ENCODE measurements at regions not wholly inside any gene's neighbourhood (a gene's known extent, or its start where the extent isn't known, plus 50 kb on each side); places are given as distances from the start of the nearest gene placed in this dataset.

DNA sequence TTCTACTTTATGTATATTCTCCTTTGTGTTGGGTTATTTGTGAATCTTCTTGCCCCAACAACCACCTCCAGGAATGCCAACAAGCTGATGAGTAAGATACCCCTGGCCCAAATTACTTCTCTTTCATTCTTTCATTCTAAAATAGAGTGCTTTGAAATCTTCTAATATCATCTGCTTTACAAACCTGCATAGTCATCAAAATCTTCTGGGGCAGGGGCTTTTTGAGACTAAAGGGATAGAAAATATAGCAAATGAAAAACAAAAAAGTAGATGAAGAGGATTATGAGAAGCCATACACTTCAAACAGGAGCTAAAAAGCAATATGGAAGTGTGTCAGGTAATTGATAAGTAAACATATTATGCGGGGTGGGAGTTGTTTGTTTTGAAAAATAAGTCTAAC is 150.7 kb upstream of the SOX4 start:
- Histone ChIP-seq H3K9me3 (ENCODE audit: control insufficient read depth, insufficient read depth, low read depth, low read length) (no peaks in the 10 kb centered on the region), H3K4me1 (ENCODE audit: control insufficient read depth, insufficient read depth, low read length) (no peaks in the 10 kb centered on the region), H3K27me3 (ENCODE audit: control insufficient read depth, insufficient read depth, low read length) (no peaks in the 10 kb centered on the region), H3K36me3 (ENCODE audit: control insufficient read depth, insufficient read depth, low read length) (no peaks in the 10 kb centered on the region), H3K27ac (ENCODE audit: low read length) (no peak overlapping the region), H3K4me3 (ENCODE audit: low read depth in 2 of 2, low read length in 2 of 2) (no peak overlapping the region)
- no peak for DNase-seq (ENCODE audit: low read depth, low spot score)
- intact Hi-C loops (cut with micrococcal nuclease; ENCODE audit: unreplicated experiment) (no loop called here), in situ Hi-C loops (cut with HindIII; ENCODE audit: low pct_unique_long_range_greater_than_20kb, low sequenced_read_pairs) (no loop called here)
- ChIA-PET CTCF (no interaction called here), POLR2A (no interaction called here)
- ATAC-seq, result no peak
- BruUV-seq (replicated peaks), result no TSS peak
- TF ChIP-seq REST (IDR thresholded peaks at IDR 0.05; ENCODE audit: insufficient read depth in 1 of 2, low read depth in 2 of 2, low read length in 1 of 2) (no peak), TCF7L2 (IDR thresholded peaks at IDR 0.05; ENCODE audit: low read depth, low read length) (no peak), SIN3A (IDR thresholded peaks at IDR 0.05; ENCODE audit: borderline replicate concordance, insufficient read depth, low read depth, low read length) (no peak), POLR2AphosphoS5 (IDR thresholded peaks at IDR 0.05; ENCODE audit: low read depth, low read length) (no peak)
- TF ChIP-seq, protein P1, sequence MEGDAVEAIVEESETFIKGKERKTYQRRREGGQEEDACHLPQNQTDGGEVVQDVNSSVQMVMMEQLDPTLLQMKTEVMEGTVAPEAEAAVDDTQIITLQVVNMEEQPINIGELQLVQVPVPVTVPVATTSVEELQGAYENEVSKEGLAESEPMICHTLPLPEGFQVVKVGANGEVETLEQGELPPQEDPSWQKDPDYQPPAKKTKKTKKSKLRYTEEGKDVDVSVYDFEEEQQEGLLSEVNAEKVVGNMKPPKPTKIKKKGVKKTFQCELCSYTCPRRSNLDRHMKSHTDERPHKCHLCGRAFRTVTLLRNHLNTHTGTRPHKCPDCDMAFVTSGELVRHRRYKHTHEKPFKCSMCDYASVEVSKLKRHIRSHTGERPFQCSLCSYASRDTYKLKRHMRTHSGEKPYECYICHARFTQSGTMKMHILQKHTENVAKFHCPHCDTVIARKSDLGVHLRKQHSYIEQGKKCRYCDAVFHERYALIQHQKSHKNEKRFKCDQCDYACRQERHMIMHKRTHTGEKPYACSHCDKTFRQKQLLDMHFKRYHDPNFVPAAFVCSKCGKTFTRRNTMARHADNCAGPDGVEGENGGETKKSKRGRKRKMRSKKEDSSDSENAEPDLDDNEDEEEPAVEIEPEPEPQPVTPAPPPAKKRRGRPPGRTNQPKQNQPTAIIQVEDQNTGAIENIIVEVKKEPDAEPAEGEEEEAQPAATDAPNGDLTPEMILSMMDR (IDR thresholded peaks at IDR 0.05), result no peak

DNA sequence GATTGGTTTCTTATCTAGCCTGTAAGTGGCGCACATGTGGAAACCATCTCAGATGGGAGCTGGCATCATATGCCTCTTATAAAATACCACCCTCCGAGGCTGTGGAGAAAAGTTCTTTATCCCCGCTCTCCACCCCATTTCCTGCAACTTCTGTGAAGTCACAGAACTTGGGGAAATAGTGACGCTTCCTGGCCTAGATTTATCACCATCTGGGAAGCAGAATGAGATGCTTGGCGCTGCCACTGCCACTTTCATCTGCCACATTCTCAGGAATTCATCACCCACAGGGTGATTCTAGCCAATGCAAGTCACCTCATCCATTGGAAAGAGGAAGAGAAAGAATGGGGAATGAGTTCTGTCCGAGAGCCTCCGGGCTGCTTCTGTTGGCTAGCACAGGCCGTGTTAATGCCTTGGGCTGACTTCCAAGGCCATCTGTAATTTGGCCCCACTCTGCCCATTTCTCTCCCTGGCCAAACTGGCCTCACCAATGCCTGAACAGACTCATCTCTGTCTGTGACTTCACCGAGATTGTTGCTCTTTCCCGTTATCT is 148.8 kb upstream of the SOX4 start:
- no peak for DNase-seq (ENCODE audit: low read depth, low spot score)
- Histone ChIP-seq H3K4me1 (ENCODE audit: control insufficient read depth, insufficient read depth, low read length) (no peaks in the 10 kb centered on the region), H3K36me3 (ENCODE audit: control insufficient read depth, insufficient read depth, low read length) (no peaks in the 10 kb centered on the region), H3K27ac (ENCODE audit: low read length) (no peak overlapping the region), H3K4me3 (ENCODE audit: low read depth in 2 of 2, low read length in 2 of 2) (no peak overlapping the region), H3K27me3 (ENCODE audit: control insufficient read depth, insufficient read depth, low read length) (no peaks in the 10 kb centered on the region), H3K9me3 (ENCODE audit: control insufficient read depth, insufficient read depth, low read depth, low read length) (no peaks in the 10 kb centered on the region)
- BruUV-seq (replicated peaks), result no TSS peak
- ChIA-PET POLR2A (no interaction called here), CTCF (no interaction called here)
- intact Hi-C loops (cut with micrococcal nuclease; ENCODE audit: unreplicated experiment), result no loop called here
- no peak for ATAC-seq
- in situ Hi-C loops (cut with HindIII; ENCODE audit: low pct_unique_long_range_greater_than_20kb, low sequenced_read_pairs), result no loop called here
- TF ChIP-seq SIN3A (IDR thresholded peaks at IDR 0.05; ENCODE audit: borderline replicate concordance, insufficient read depth, low read depth, low read length) (no peak), TCF7L2 (IDR thresholded peaks at IDR 0.05; ENCODE audit: low read depth, low read length) (no peak), POLR2AphosphoS5 (IDR thresholded peaks at IDR 0.05; ENCODE audit: low read depth, low read length) (no peak), REST (IDR thresholded peaks at IDR 0.05; ENCODE audit: insufficient read depth in 1 of 2, low read depth in 2 of 2, low read length in 1 of 2) (no peak)
- TF ChIP-seq, protein P1 (IDR thresholded peaks at IDR 0.05), result no peak
